ENCODE measurements at regions not wholly inside any gene's neighbourhood (a gene's known extent, or its start where the extent isn't known, plus 50 kb on each side); places are given as distances from the start of the nearest gene placed in this dataset.

DNA sequence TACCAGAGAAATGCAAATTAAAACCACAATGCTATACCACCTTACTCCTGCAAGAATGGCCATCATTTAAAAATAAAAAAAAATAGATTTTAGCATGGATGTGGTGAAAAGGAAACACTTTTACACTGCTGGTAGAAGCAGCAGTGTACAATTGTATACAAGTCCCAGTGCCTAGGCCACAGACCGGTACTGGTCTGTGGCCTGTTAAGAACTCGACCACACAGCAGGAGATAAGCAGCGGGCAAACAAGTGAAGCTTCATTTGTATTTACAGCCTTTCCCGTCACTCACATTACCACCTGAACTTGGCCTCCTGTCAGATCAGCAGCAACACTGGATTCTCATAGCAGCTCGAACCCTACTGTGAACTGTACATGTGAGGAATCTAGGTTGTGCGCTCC lies 60.7 kb upstream of the DSC1 start:
- Histone ChIP-seq H3K36me3 (no peaks in the 10 kb centered on the region), H3K4me1 (no peaks in the 10 kb centered on the region), H3K9me3 (no peaks in the 10 kb centered on the region), H3K27ac (no peak overlapping the region), H3K4me3 (no peak overlapping the region), H3K27me3 (no peaks in the 10 kb centered on the region)
- no peak for ATAC-seq (ENCODE audit: low FRiP score in 2 of 2)
- 83 to 91% methylated on average over 6 of the region's 6 CpGs for WGBS, 2 donors
- TF ChIP-seq POLR2A (IDR thresholded peaks at IDR 0.05) (no peak), EP300 (IDR thresholded peaks at IDR 0.05) (no peak), POLR2AphosphoS5 (IDR thresholded peaks at IDR 0.05) (no peak)
- TF ChIP-seq, protein P1, sequence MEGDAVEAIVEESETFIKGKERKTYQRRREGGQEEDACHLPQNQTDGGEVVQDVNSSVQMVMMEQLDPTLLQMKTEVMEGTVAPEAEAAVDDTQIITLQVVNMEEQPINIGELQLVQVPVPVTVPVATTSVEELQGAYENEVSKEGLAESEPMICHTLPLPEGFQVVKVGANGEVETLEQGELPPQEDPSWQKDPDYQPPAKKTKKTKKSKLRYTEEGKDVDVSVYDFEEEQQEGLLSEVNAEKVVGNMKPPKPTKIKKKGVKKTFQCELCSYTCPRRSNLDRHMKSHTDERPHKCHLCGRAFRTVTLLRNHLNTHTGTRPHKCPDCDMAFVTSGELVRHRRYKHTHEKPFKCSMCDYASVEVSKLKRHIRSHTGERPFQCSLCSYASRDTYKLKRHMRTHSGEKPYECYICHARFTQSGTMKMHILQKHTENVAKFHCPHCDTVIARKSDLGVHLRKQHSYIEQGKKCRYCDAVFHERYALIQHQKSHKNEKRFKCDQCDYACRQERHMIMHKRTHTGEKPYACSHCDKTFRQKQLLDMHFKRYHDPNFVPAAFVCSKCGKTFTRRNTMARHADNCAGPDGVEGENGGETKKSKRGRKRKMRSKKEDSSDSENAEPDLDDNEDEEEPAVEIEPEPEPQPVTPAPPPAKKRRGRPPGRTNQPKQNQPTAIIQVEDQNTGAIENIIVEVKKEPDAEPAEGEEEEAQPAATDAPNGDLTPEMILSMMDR (IDR thresholded peaks at IDR 0.05), result no peak
- DNase-seq, result no peak

DNA sequence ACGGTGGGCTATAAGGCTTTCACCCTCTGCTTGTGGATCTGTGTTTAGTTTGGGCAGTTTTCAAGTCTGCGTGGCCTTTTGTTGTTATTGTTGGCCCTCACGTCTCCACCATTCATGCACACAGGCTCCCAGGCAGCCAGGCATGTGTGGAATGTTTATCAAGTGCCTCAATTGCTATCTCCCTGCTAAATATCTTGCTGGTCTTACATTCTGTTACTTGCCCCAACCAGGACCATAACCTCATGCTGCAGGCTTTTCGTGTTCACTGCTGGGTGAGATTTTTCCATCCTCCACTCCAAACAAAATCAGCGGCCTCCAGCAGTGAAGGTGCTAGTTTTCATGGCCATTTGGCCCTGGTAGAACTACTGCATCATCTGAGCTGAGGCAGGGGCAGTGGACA lies 63.0 kb upstream of the DSC1 start:
- no peaks in the 10 kb centered on the region for H3K36me3 ChIP-seq
- no peak for DNase-seq
- H3K27ac ChIP-seq, result no peak overlapping the region

GRCh38 chr18:31227497-31228229 lies 65.0 kb upstream of the DSC1 start:
- WGBS, 2 donors, result 95 to 97% methylated on average over 1 of the region's 1 CpG
- H3K36me3 ChIP-seq, result no peaks in the 10 kb centered on the region

More for the DNA sequence above, 63.0 kb upstream of the DSC1 start:
- no peak overlapping the region for H3K4me3 ChIP-seq
- WGBS, 2 donors, result 47 to 50% methylated on average over 5 of the region's 5 CpGs
- no peaks in the 10 kb centered on the region for H3K4me1 ChIP-seq
- H3K9me3 ChIP-seq, result no peaks in the 10 kb centered on the region
- ATAC-seq (ENCODE audit: low FRiP score in 2 of 2), result peak in 1 of 2 donors; percentile 49
- no peaks in the 10 kb centered on the region for H3K27me3 ChIP-seq
- no peak for TF ChIP-seq POLR2AphosphoS5 (IDR thresholded peaks at IDR 0.05)
- no peak for TF ChIP-seq POLR2A (IDR thresholded peaks at IDR 0.05)
- TF ChIP-seq EP300 (IDR thresholded peaks at IDR 0.05), result no peak
- TF ChIP-seq, protein P1 (IDR thresholded peaks at IDR 0.05), result no peak

GRCh38 chr18:31229829-31230228 lies 67.2 kb upstream of the DSC1 start:
- TF ChIP-seq POLR2AphosphoS5 (IDR thresholded peaks at IDR 0.05) (no peak), EP300 (IDR thresholded peaks at IDR 0.05) (no peak), POLR2A (IDR thresholded peaks at IDR 0.05) (no peak)
- TF ChIP-seq, protein P1 (IDR thresholded peaks at IDR 0.05), result no peak
- H3K27me3 ChIP-seq, result no peaks in the 10 kb centered on the region
- no peak overlapping the region for H3K27ac ChIP-seq
- H3K4me3 ChIP-seq, result no peak overlapping the region
- DNase-seq (no peak), ATAC-seq (ENCODE audit: low FRiP score in 2 of 2) (no peak)
- WGBS, 2 donors, result 77 to 86% methylated on average over 2 of the region's 2 CpGs
- no peaks in the 10 kb centered on the region for H3K36me3 ChIP-seq
- no peaks in the 10 kb centered on the region for H3K9me3 ChIP-seq
- H3K4me1 ChIP-seq, result no peaks in the 10 kb centered on the region

More at GRCh38 chr18:31227497-31228229, 65.0 kb upstream of the DSC1 start:
- ATAC-seq (ENCODE audit: low FRiP score in 2 of 2) (no peak), DNase-seq (no peak)
- no peaks in the 10 kb centered on the region for H3K9me3 ChIP-seq
- TF ChIP-seq POLR2A (IDR thresholded peaks at IDR 0.05) (no peak), EP300 (IDR thresholded peaks at IDR 0.05) (no peak)
- TF ChIP-seq, protein P1 (IDR thresholded peaks at IDR 0.05), result no peak
- H3K4me3 ChIP-seq, result no peak overlapping the region
- H3K27ac ChIP-seq, result no peak overlapping the region
- no peaks in the 10 kb centered on the region for H3K4me1 ChIP-seq
- H3K27me3 ChIP-seq, result no peaks in the 10 kb centered on the region

- 45 to 82% methylated on average over 3 of the region's 3 CpGs for WGBS, 2 donors
- DNase-seq (no peak), ATAC-seq (ENCODE audit: low FRiP score in 2 of 2) (no peak)
- Histone ChIP-seq H3K36me3 (no peaks in the 10 kb centered on the region), H3K9me3 (no peaks in the 10 kb centered on the region), H3K4me3 (no peak overlapping the region), H3K27me3 (no peaks in the 10 kb centered on the region), H3K4me1 (no peaks in the 10 kb centered on the region), H3K27ac (no peak overlapping the region)
- TF ChIP-seq POLR2AphosphoS5 (IDR thresholded peaks at IDR 0.05) (no peak), EP300 (IDR thresholded peaks at IDR 0.05) (no peak), POLR2A (IDR thresholded peaks at IDR 0.05) (no peak)
- TF ChIP-seq, protein P1 (IDR thresholded peaks at IDR 0.05), result no peak
These were observed 67.8 kb upstream of the DSC1 start for GRCh38 chr18:31230495-31230894.

Data from upper lobe of left lung (tissue), 6 donors.